ENCODE measurements at regions not wholly inside any gene's neighbourhood (a gene's known extent, or its start where the extent isn't known, plus 50 kb on each side); places are given as distances from the start of the nearest gene placed in this dataset.

- H3K27ac ChIP-seq (ENCODE audit: insufficient read depth, low read depth, low read length, poor library complexity, severe bottlenecking), result no peak overlapping the region
- WGBS, 2 experiments, result 93 to 97% methylated on average over 9 of the region's 9 CpGs
- no peaks in the 10 kb centered on the region for H3K36me3 ChIP-seq (ENCODE audit: control insufficient read depth, insufficient read depth, low read length)
- H3K4me1 ChIP-seq (ENCODE audit: control insufficient read depth, insufficient read depth, low read length), result no peaks in the 10 kb centered on the region
- H3K27me3 ChIP-seq (ENCODE audit: control insufficient read depth, insufficient read depth, low read length, poor library complexity, severe bottlenecking), result no peaks in the 10 kb centered on the region
- no peak overlapping the region for H3K4me3 ChIP-seq (ENCODE audit: insufficient read depth, low read depth, low read length)
- no peaks in the 10 kb centered on the region for H3K9me3 ChIP-seq (ENCODE audit: control insufficient read depth, low read length)
Observed at GRCh38 chr17:71407981-71408380, 712.8 kb upstream of the SOX9 start.

DNA sequence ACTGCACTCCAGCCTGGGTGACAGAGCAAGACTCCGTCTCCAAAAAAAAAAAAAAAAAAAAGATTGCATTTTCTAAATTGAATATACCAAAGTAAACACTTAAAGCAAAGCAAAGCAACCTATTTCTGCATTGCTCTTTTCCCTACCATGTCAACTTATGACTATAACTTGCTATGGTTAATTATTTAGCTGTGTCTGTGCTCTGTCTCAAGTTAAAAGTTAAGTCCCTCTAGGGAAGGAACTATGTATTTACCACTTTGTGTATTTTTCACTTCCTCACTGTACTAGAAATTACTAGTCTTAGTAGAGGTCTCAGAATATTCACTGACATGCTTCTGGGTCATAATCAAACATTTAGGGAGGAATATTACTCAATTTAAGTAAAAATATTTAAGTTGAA lies 711.7 kb upstream of the SOX9 start:
- Histone ChIP-seq H3K27me3 (ENCODE audit: control insufficient read depth, insufficient read depth, low read length, poor library complexity, severe bottlenecking) (no peaks in the 10 kb centered on the region), H3K4me3 (ENCODE audit: insufficient read depth, low read depth, low read length) (no peak overlapping the region), H3K4me1 (ENCODE audit: control insufficient read depth, insufficient read depth, low read length) (no peaks in the 10 kb centered on the region), H3K9me3 (ENCODE audit: control insufficient read depth, low read length) (no peaks in the 10 kb centered on the region), H3K36me3 (ENCODE audit: control insufficient read depth, insufficient read depth, low read length) (no peaks in the 10 kb centered on the region), H3K27ac (ENCODE audit: insufficient read depth, low read depth, low read length, poor library complexity, severe bottlenecking) (no peak overlapping the region)
- WGBS, 2 experiments, result no CpG with 5 or more reads among the region's 1 CpG

- no peak overlapping the region for H3K27ac ChIP-seq (ENCODE audit: insufficient read depth, low read depth, low read length, poor library complexity, severe bottlenecking)
- no peak overlapping the region for H3K4me3 ChIP-seq (ENCODE audit: insufficient read depth, low read depth, low read length)
- H3K9me3 ChIP-seq (ENCODE audit: control insufficient read depth, low read length), result no peaks in the 10 kb centered on the region
- no peaks in the 10 kb centered on the region for H3K27me3 ChIP-seq (ENCODE audit: control insufficient read depth, insufficient read depth, low read length, poor library complexity, severe bottlenecking)
- WGBS, 2 experiments, result 92 to 96% methylated on average over 4 of the region's 4 CpGs
- H3K4me1 ChIP-seq (ENCODE audit: control insufficient read depth, insufficient read depth, low read length), result no peaks in the 10 kb centered on the region
- H3K36me3 ChIP-seq (ENCODE audit: control insufficient read depth, insufficient read depth, low read length), result no peaks in the 10 kb centered on the region
Observed at GRCh38 chr17:71409712-71410111, 711.1 kb upstream of the SOX9 start.

DNA sequence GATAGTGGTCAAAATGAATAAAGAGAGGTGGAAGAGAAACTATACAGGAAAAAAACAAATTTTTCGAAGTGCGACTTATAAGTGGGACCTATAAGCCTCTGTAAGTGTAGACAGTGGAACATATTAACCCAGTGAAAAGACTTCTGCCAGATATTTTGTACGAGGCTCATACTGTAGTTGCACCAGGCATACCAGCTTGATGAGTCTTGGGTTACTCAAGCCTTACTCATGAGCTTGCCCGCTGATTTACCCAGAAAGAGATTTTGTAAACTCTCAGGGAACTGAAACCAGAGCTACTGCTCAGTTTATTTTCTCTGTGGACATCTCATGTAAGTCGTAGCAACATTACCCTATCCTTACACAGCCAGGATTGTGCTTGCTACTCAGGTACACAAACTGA lies 708.0 kb upstream of the SOX9 start:
- no peaks in the 10 kb centered on the region for H3K9me3 ChIP-seq (ENCODE audit: control insufficient read depth, low read length)
- H3K4me1 ChIP-seq (ENCODE audit: control insufficient read depth, insufficient read depth, low read length), result no peaks in the 10 kb centered on the region
- H3K27me3 ChIP-seq (ENCODE audit: control insufficient read depth, insufficient read depth, low read length, poor library complexity, severe bottlenecking), result no peaks in the 10 kb centered on the region
- no peak overlapping the region for H3K4me3 ChIP-seq (ENCODE audit: insufficient read depth, low read depth, low read length)
- no peaks in the 10 kb centered on the region for H3K36me3 ChIP-seq (ENCODE audit: control insufficient read depth, insufficient read depth, low read length)
- 95 to 96% methylated on average over 5 of the region's 5 CpGs for WGBS, 2 experiments
- H3K27ac ChIP-seq (ENCODE audit: insufficient read depth, low read depth, low read length, poor library complexity, severe bottlenecking), result no peak overlapping the region

GRCh38 chr17:71413935-71414334 lies 706.9 kb upstream of the SOX9 start:
- peaks cover 4% of the 10 kb centered on the region for H3K9me3 ChIP-seq (ENCODE audit: control insufficient read depth, low read length)
- no peak overlapping the region for H3K27ac ChIP-seq (ENCODE audit: insufficient read depth, low read depth, low read length, poor library complexity, severe bottlenecking)
- 95 to 97% methylated on average over 2 of the region's 2 CpGs for WGBS, 2 experiments
- H3K4me1 ChIP-seq (ENCODE audit: control insufficient read depth, insufficient read depth, low read length), result no peaks in the 10 kb centered on the region
- no peaks in the 10 kb centered on the region for H3K27me3 ChIP-seq (ENCODE audit: control insufficient read depth, insufficient read depth, low read length, poor library complexity, severe bottlenecking)
- no peak overlapping the region for H3K4me3 ChIP-seq (ENCODE audit: insufficient read depth, low read depth, low read length)
- H3K36me3 ChIP-seq (ENCODE audit: control insufficient read depth, insufficient read depth, low read length), result no peaks in the 10 kb centered on the region

DNA sequence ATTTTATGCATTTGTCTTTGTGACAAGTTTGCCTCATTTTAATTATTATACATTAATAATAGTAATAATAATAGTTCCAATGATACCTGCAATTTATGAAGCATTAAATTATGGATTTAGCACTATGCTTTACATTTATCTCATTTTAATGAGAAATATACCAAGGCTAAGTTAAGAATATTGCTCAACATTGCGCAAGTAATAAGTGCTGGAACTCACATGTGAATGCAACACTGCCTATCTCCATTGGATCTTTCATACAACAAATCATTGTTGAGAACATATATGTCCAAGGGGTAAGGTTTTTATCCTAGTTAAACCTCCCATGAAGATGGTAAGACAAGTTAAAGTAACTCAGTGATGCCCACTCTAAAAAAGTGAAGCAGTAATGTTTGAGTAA lies 703.7 kb upstream of the SOX9 start:
- WGBS, 2 experiments, result 93 to 100% methylated on average over 1 of the region's 1 CpG
- Histone ChIP-seq H3K36me3 (ENCODE audit: control insufficient read depth, insufficient read depth, low read length) (no peaks in the 10 kb centered on the region), H3K4me1 (ENCODE audit: control insufficient read depth, insufficient read depth, low read length) (no peaks in the 10 kb centered on the region), H3K27ac (ENCODE audit: insufficient read depth, low read depth, low read length, poor library complexity, severe bottlenecking) (no peak overlapping the region), H3K27me3 (ENCODE audit: control insufficient read depth, insufficient read depth, low read length, poor library complexity, severe bottlenecking) (no peaks in the 10 kb centered on the region), H3K9me3 (ENCODE audit: control insufficient read depth, low read length) (peaks cover 5% of the 10 kb centered on the region), H3K4me3 (ENCODE audit: insufficient read depth, low read depth, low read length) (no peak overlapping the region)

- no peaks in the 10 kb centered on the region for H3K4me1 ChIP-seq (ENCODE audit: control insufficient read depth, insufficient read depth, low read length)
- H3K9me3 ChIP-seq (ENCODE audit: control insufficient read depth, low read length), result peaks cover 5% of the 10 kb centered on the region
- H3K27ac ChIP-seq (ENCODE audit: insufficient read depth, low read depth, low read length, poor library complexity, severe bottlenecking), result no peak overlapping the region
- no peaks in the 10 kb centered on the region for H3K36me3 ChIP-seq (ENCODE audit: control insufficient read depth, insufficient read depth, low read length)
- no peaks in the 10 kb centered on the region for H3K27me3 ChIP-seq (ENCODE audit: control insufficient read depth, insufficient read depth, low read length, poor library complexity, severe bottlenecking)
- WGBS, 2 experiments, result 76 to 81% methylated on average over 1 of the region's 1 CpG
- H3K4me3 ChIP-seq (ENCODE audit: insufficient read depth, low read depth, low read length), result no peak overlapping the region
Observed at GRCh38 chr17:71422968-71423367, 697.9 kb upstream of the SOX9 start.

GRCh38 chr17:71423871-71424546 lies 696.8 kb upstream of the SOX9 start:
- Histone ChIP-seq H3K27ac (ENCODE audit: insufficient read depth, low read depth, low read length, poor library complexity, severe bottlenecking) (no peak overlapping the region), H3K4me1 (ENCODE audit: control insufficient read depth, insufficient read depth, low read length) (no peaks in the 10 kb centered on the region), H3K27me3 (ENCODE audit: control insufficient read depth, insufficient read depth, low read length, poor library complexity, severe bottlenecking) (no peaks in the 10 kb centered on the region), H3K36me3 (ENCODE audit: control insufficient read depth, insufficient read depth, low read length) (no peaks in the 10 kb centered on the region), H3K4me3 (ENCODE audit: insufficient read depth, low read depth, low read length) (no peak overlapping the region), H3K9me3 (ENCODE audit: control insufficient read depth, low read length) (peaks cover 7% of the 10 kb centered on the region)
- WGBS, 2 experiments, result 91% methylated on average over 4 of the region's 5 CpGs

DNA sequence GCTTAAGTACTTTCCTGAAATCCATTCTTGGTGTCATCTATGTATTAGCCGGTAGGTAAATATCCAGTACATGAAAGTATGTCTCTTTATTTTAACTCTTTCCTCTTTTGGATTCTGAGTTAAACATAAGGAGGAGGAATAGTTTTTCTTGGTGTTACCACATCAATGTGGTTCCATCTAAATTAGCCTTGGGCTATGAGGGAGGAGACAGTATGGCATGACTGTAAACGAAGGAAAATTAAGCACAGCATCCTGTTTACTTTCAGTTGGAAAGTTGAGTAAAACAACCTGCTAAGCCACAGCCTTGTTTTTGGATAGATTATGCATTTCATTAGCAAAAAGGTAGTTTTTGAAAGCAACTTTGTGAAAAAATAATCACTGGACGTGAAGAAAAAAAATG lies 693.0 kb upstream of the SOX9 start:
- H3K9me3 ChIP-seq (ENCODE audit: control insufficient read depth, low read length), result peaks cover 5% of the 10 kb centered on the region
- H3K4me1 ChIP-seq (ENCODE audit: control insufficient read depth, insufficient read depth, low read length), result no peaks in the 10 kb centered on the region
- 87 to 92% methylated on average over 2 to 3 of the region's 3 CpGs for WGBS, 2 experiments
- no peak overlapping the region for H3K4me3 ChIP-seq (ENCODE audit: insufficient read depth, low read depth, low read length)
- H3K27me3 ChIP-seq (ENCODE audit: control insufficient read depth, insufficient read depth, low read length, poor library complexity, severe bottlenecking), result no peaks in the 10 kb centered on the region
- no peaks in the 10 kb centered on the region for H3K36me3 ChIP-seq (ENCODE audit: control insufficient read depth, insufficient read depth, low read length)
- no peak overlapping the region for H3K27ac ChIP-seq (ENCODE audit: insufficient read depth, low read depth, low read length, poor library complexity, severe bottlenecking)

- no peak overlapping the region for H3K27ac ChIP-seq (ENCODE audit: insufficient read depth, low read depth, low read length, poor library complexity, severe bottlenecking)
- no peaks in the 10 kb centered on the region for H3K4me1 ChIP-seq (ENCODE audit: control insufficient read depth, insufficient read depth, low read length)
Observed at GRCh38 chr17:71428897-71429296, 691.9 kb upstream of the SOX9 start.

GRCh38 chr17:71430281-71430680 lies 690.5 kb upstream of the SOX9 start:
- WGBS, 2 experiments, result 90 to 95% methylated on average over 5 of the region's 5 CpGs
- Histone ChIP-seq H3K27ac (ENCODE audit: insufficient read depth, low read depth, low read length, poor library complexity, severe bottlenecking) (no peak overlapping the region), H3K4me1 (ENCODE audit: control insufficient read depth, insufficient read depth, low read length) (no peaks in the 10 kb centered on the region), H3K9me3 (ENCODE audit: control insufficient read depth, low read length) (peaks cover 5% of the 10 kb centered on the region), H3K36me3 (ENCODE audit: control insufficient read depth, insufficient read depth, low read length) (no peaks in the 10 kb centered on the region), H3K27me3 (ENCODE audit: control insufficient read depth, insufficient read depth, low read length, poor library complexity, severe bottlenecking) (no peaks in the 10 kb centered on the region), H3K4me3 (ENCODE audit: insufficient read depth, low read depth, low read length) (no peak overlapping the region)

More at GRCh38 chr17:71428897-71429296, 691.9 kb upstream of the SOX9 start:
- Histone ChIP-seq H3K4me3 (ENCODE audit: insufficient read depth, low read depth, low read length) (no peak overlapping the region), H3K36me3 (ENCODE audit: control insufficient read depth, insufficient read depth, low read length) (no peaks in the 10 kb centered on the region), H3K9me3 (ENCODE audit: control insufficient read depth, low read length) (peaks cover 5% of the 10 kb centered on the region), H3K27me3 (ENCODE audit: control insufficient read depth, insufficient read depth, low read length, poor library complexity, severe bottlenecking) (no peaks in the 10 kb centered on the region)

Measured in ectodermal cell (in vitro differentiated cells).